ENCODE measurements at regions not wholly inside any gene's neighbourhood (a gene's known extent, or its start where the extent isn't known, plus 50 kb on each side); places are given as distances from the start of the nearest gene placed in this dataset.

- TF ChIP-seq POLR2AphosphoS5 (IDR thresholded peaks at IDR 0.05; ENCODE audit: low read depth, low read length) (no peak), TAF1 (IDR thresholded peaks at IDR 0.05; ENCODE audit: borderline replicate concordance, insufficient read depth, low read length) (no peak), SIN3A (IDR thresholded peaks at IDR 0.05; ENCODE audit: borderline replicate concordance, insufficient read depth, low read length) (no peak)
These were observed 358.1 kb upstream of the SYT4 start for GRCh38 chr18:43635397-43635796.

Measured in PFSK-1 (cell line).